GM12873 (cell line): ENCODE measurements at regions not wholly inside any gene's neighbourhood (a gene's known extent, or its start where the extent isn't known, plus 50 kb on each side); places are given as distances from the start of the nearest gene placed in this dataset.

ENCODE experiments used
- TF ChIP-seq, protein P1 (sequence below): IDR thresholded peaks from 2 replicates; pipeline ENCODE4 v1.5.1; 2012; ENCODE audit warnings: low read depth, mild to moderate bottlenecking, moderate library complexity, low read length, control low read depth; ENCODE audit not compliant: insufficient read depth; ENCODE audit errors: missing control alignments

GRCh38 chr17:33385713-33386112, 92.6 kb upstream of the ASIC2 start:
- TF ChIP-seq, protein P1, sequence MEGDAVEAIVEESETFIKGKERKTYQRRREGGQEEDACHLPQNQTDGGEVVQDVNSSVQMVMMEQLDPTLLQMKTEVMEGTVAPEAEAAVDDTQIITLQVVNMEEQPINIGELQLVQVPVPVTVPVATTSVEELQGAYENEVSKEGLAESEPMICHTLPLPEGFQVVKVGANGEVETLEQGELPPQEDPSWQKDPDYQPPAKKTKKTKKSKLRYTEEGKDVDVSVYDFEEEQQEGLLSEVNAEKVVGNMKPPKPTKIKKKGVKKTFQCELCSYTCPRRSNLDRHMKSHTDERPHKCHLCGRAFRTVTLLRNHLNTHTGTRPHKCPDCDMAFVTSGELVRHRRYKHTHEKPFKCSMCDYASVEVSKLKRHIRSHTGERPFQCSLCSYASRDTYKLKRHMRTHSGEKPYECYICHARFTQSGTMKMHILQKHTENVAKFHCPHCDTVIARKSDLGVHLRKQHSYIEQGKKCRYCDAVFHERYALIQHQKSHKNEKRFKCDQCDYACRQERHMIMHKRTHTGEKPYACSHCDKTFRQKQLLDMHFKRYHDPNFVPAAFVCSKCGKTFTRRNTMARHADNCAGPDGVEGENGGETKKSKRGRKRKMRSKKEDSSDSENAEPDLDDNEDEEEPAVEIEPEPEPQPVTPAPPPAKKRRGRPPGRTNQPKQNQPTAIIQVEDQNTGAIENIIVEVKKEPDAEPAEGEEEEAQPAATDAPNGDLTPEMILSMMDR: no peak

GRCh38 chr17:33387406-33387805, 94.3 kb upstream of the ASIC2 start:
- TF ChIP-seq, protein P1: no peak

- TF ChIP-seq, protein P1: no peak
Measured at GRCh38 chr17:33389504-33390135, 96.5 kb upstream of the ASIC2 start.

- TF ChIP-seq, protein P1: no peak
Measured at GRCh38 chr17:33390479-33391176, 97.5 kb upstream of the ASIC2 start.

GRCh38 chr17:33396818-33397217, 103.7 kb upstream of the ASIC2 start:
- TF ChIP-seq, protein P1: no peak

DNA sequence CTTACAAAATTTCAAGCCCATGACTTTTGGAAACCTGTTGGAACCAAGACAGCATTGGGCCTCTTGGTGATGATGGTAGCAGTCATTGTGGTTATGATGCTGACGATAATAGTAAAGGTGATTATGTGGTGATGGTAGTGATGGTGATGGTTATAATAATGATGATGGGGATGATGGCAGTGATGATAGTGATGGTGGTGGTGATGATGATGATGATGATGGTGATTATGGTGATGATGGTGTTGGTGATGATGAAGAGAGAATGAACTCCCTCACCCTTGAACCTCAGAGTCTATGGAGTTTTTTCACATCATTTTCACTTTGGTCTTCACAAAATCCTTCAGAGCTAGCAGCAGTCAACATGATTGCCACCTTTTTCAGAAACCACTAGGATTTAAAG, 105.3 kb upstream of the ASIC2 start:
- TF ChIP-seq, protein P1: no peak

GRCh38 chr17:33401249-33401648, 108.2 kb upstream of the ASIC2 start:
- TF ChIP-seq, protein P1: no peak
